ENCODE measurements at regions not wholly inside any gene's neighbourhood (a gene's known extent, or its start where the extent isn't known, plus 50 kb on each side); places are given as distances from the start of the nearest gene placed in this dataset.

DNA sequence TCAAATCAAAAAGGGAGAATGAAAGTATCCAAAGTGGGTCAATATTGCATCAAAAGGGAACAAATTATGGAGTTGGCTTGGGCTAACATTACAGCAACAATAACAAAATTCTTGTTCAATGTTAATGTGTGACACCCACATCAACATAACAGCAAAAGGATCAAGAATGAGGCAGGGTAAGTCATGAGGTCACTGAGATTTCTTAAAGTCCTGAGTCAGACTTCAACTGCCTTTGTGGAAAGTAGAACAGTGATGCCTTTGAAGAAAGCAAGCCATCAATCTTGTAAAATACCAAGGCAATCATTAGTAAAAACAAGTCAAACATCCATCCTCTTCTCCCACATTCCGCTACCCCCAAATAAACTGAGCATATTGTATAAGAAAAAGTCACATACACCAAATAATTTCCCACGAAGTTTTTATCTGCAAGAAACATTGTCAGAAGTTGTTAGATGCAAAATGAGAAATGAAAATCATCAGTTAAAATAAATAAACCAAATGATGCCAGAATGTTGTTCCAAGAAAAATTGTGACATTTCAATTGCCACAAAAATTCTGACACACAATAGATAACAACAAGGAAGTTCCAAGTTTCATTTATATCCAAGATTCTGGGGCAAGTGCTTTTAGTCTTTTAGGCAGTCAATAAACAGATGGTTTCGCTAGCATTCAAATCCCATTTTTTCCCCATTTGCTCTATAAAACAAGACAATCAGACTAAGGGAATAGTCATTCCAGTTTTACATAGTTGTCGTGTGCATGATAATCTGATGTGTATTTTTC lies 216.1 kb upstream of the SETBP1 start:
- Histone ChIP-seq H3K4me1 (peaks cover 0 to 4% (median 0%) of the 10 kb centered on the region in 4 donors), H3K9me3 (no peaks in the 10 kb centered on the region), H3K27me3 (no peaks in the 10 kb centered on the region), H3K4me3 (no peak overlapping the region), H3K27ac (no peak overlapping the region), H3K36me3 (no peaks in the 10 kb centered on the region)
- DNase-seq = no peak
- TF ChIP-seq POLR2A (IDR thresholded peaks at IDR 0.05) = no peak
- TF ChIP-seq POLR2AphosphoS5 (IDR thresholded peaks at IDR 0.05) = peak in 1 of 3 donors; percentile 43
- WGBS, 5 donors = 43 to 51% (median 51%) methylated on average over 4 of the region's 4 CpGs
- intact Hi-C loops (cut with DNase I; ENCODE audit: low total_unique reads) = no loop called here

GRCh38 chr18:44465381-44465841 lies 215.3 kb upstream of the SETBP1 start:
- peaks cover 0 to 4% (median 0%) of the 10 kb centered on the region in 4 donors for H3K4me1 ChIP-seq
- H3K27ac ChIP-seq = no peak overlapping the region
- WGBS, 5 donors = 25 to 45% (median 35%) methylated on average over 2 of the region's 2 CpGs
- TF ChIP-seq POLR2A (IDR thresholded peaks at IDR 0.05) (no peak), POLR2AphosphoS5 (IDR thresholded peaks at IDR 0.05) (no peak), EP300 (IDR thresholded peaks at IDR 0.05) (no peak)
- TF ChIP-seq, protein P1, sequence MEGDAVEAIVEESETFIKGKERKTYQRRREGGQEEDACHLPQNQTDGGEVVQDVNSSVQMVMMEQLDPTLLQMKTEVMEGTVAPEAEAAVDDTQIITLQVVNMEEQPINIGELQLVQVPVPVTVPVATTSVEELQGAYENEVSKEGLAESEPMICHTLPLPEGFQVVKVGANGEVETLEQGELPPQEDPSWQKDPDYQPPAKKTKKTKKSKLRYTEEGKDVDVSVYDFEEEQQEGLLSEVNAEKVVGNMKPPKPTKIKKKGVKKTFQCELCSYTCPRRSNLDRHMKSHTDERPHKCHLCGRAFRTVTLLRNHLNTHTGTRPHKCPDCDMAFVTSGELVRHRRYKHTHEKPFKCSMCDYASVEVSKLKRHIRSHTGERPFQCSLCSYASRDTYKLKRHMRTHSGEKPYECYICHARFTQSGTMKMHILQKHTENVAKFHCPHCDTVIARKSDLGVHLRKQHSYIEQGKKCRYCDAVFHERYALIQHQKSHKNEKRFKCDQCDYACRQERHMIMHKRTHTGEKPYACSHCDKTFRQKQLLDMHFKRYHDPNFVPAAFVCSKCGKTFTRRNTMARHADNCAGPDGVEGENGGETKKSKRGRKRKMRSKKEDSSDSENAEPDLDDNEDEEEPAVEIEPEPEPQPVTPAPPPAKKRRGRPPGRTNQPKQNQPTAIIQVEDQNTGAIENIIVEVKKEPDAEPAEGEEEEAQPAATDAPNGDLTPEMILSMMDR (IDR thresholded peaks at IDR 0.05) = no peak
- H3K9me3 ChIP-seq = no peaks in the 10 kb centered on the region
- no peaks in the 10 kb centered on the region for H3K36me3 ChIP-seq
- no peak overlapping the region for H3K4me3 ChIP-seq
- intact Hi-C loops (cut with DNase I; ENCODE audit: low total_unique reads) = no loop called here
- DNase-seq = no peak
- H3K27me3 ChIP-seq = no peaks in the 10 kb centered on the region

DNA sequence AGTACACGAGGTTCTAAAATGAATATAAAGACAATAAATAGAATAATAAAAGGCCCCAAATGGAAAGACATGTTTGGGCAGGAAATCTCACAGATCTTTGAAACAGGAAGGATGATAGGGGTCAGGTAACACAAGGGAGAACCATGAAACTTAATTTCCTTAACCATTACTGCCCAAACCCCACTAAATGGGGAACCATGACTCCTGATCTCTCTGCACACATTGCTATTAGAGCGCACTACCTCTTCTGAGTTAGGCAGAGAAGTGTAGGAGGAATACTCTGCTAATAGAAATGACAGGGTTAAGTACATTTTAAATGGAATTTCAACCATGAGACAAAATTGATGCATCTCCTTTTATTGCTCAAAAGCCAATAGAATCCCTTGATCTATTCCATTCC lies 213.7 kb upstream of the SETBP1 start:
- WGBS, 5 donors = 65 to 77% (median 70%) methylated on average over 2 of the region's 2 CpGs
- H3K4me3 ChIP-seq = no peak overlapping the region
- TF ChIP-seq, protein P1 (IDR thresholded peaks at IDR 0.05) = no peak
- TF ChIP-seq POLR2AphosphoS5 (IDR thresholded peaks at IDR 0.05) (no peak), POLR2A (IDR thresholded peaks at IDR 0.05) (no peak), EP300 (IDR thresholded peaks at IDR 0.05) (no peak)
- no peak overlapping the region for H3K27ac ChIP-seq
- no peak for DNase-seq
- intact Hi-C loops (cut with DNase I; ENCODE audit: low total_unique reads) = no loop called here
- H3K9me3 ChIP-seq = no peaks in the 10 kb centered on the region
- no peaks in the 10 kb centered on the region for H3K27me3 ChIP-seq
- H3K4me1 ChIP-seq = peaks cover 0 to 4% (median 0%) of the 10 kb centered on the region in 4 donors
- H3K36me3 ChIP-seq = no peaks in the 10 kb centered on the region

- no peak for DNase-seq
- Histone ChIP-seq H3K4me3 (no peak overlapping the region), H3K27ac (no peak overlapping the region), H3K4me1 (peaks cover 0 to 4% (median 0%) of the 10 kb centered on the region in 4 donors), H3K36me3 (no peaks in the 10 kb centered on the region), H3K27me3 (no peaks in the 10 kb centered on the region), H3K9me3 (no peaks in the 10 kb centered on the region)
- no peak for TF ChIP-seq POLR2AphosphoS5 (IDR thresholded peaks at IDR 0.05)
- no peak for TF ChIP-seq EP300 (IDR thresholded peaks at IDR 0.05)
- TF ChIP-seq POLR2A (IDR thresholded peaks at IDR 0.05) = no peak
- TF ChIP-seq, protein P1 (IDR thresholded peaks at IDR 0.05) = no peak
- intact Hi-C loops (cut with DNase I; ENCODE audit: low total_unique reads) = no loop called here
- WGBS, 5 donors = 81 to 86% (median 84%) methylated on average over 2 of the region's 2 CpGs
Observed at GRCh38 chr18:44467718-44468117, 213.0 kb upstream of the SETBP1 start.
